ENCODE measurements at regions not wholly inside any gene's neighbourhood (a gene's known extent, or its start where the extent isn't known, plus 50 kb on each side); places are given as distances from the start of the nearest gene placed in this dataset.

DNA sequence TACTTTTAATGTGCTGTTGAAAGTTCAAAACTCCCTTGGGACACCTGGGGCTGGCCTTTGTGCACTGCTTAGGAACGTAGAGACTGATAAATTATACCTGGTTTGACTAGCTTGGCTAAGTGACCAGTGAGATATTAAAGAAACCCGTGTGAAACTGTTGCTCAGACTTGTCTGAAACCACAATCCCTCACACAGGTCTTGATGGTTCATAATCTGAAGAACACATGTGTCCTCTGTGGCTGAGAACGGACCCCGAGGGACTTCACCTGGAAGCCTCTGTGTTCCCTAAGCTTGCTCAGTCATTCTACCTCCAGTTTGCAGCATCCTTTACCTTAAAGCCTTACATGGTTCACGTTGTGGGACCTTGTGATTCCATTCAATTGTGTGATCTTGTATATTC, 218.8 kb downstream of the CBLN2 start:
- Histone ChIP-seq H3K9me3 (no peaks in the 10 kb centered on the region), H3K4me1 (no peaks in the 10 kb centered on the region), H3K36me3 (replicated peaks) (no peaks in the 10 kb centered on the region), H3K27me3 (ENCODE audit: low read depth) (no peaks in the 10 kb centered on the region), H3K4me3 (no peak overlapping the region)
- in situ Hi-C loops (cut with MboI; ENCODE audit: low sequenced_read_pairs) = no loop called here
- DNase-seq (ENCODE audit: low spot score in 2 of 2) = no peak

- H3K27me3 ChIP-seq (ENCODE audit: low read depth) = no peaks in the 10 kb centered on the region
- in situ Hi-C loops (cut with MboI; ENCODE audit: low sequenced_read_pairs) = no loop called here
- no peaks in the 10 kb centered on the region for H3K36me3 ChIP-seq (replicated peaks)
- no peaks in the 10 kb centered on the region for H3K4me1 ChIP-seq
- no peaks in the 10 kb centered on the region for H3K9me3 ChIP-seq
- DNase-seq (ENCODE audit: low spot score in 2 of 2) = no peak
- H3K4me3 ChIP-seq = no peak overlapping the region
Measured at GRCh38 chr18:72324677-72325076, 219.5 kb downstream of the CBLN2 start.

DNA sequence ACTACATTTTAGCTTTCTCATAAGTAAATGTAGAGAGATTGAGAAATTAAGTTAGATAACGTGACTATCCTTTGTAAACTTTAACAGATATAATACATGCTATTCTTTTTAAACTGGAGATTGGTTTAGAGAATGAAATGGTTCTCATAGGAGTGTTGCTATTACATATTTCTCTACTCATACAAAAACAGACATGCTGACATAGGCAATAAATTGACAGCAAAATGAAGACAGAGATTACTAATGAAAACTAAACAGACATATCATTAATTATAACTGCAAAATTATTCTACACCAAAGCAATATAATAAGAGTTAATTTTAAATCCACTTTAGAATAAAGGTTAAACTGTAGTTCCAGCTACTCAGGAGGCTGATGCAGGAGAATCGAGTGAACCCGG, 227.6 kb downstream of the CBLN2 start:
- in situ Hi-C loops (cut with MboI; ENCODE audit: low sequenced_read_pairs) = no loop called here
- Histone ChIP-seq H3K9me3 (no peaks in the 10 kb centered on the region), H3K4me3 (no peak overlapping the region), H3K27me3 (ENCODE audit: low read depth) (no peaks in the 10 kb centered on the region), H3K36me3 (replicated peaks) (no peaks in the 10 kb centered on the region), H3K4me1 (no peaks in the 10 kb centered on the region)
- no peak for DNase-seq (ENCODE audit: low spot score in 2 of 2)

GRCh38 chr18:72283148-72283925, 260.8 kb downstream of the CBLN2 start:
- no peaks in the 10 kb centered on the region for H3K4me1 ChIP-seq
- no peaks in the 10 kb centered on the region for H3K9me3 ChIP-seq
- in situ Hi-C loops (cut with MboI; ENCODE audit: low sequenced_read_pairs) = no loop called here
- H3K4me3 ChIP-seq = no peak overlapping the region
- H3K27me3 ChIP-seq (ENCODE audit: low read depth) = no peaks in the 10 kb centered on the region
- DNase-seq (ENCODE audit: low spot score in 2 of 2) = no peak
- no peaks in the 10 kb centered on the region for H3K36me3 ChIP-seq (replicated peaks)

- no peak for DNase-seq (ENCODE audit: low spot score in 2 of 2)
- no peaks in the 10 kb centered on the region for H3K36me3 ChIP-seq (replicated peaks)
- H3K4me3 ChIP-seq = no peak overlapping the region
- in situ Hi-C loops (cut with MboI; ENCODE audit: low sequenced_read_pairs) = no loop called here
- H3K9me3 ChIP-seq = no peaks in the 10 kb centered on the region
- no peaks in the 10 kb centered on the region for H3K4me1 ChIP-seq
- H3K27me3 ChIP-seq (ENCODE audit: low read depth) = no peaks in the 10 kb centered on the region
Measured at GRCh38 chr18:72273025-72273424, 271.1 kb downstream of the CBLN2 start.

DNA sequence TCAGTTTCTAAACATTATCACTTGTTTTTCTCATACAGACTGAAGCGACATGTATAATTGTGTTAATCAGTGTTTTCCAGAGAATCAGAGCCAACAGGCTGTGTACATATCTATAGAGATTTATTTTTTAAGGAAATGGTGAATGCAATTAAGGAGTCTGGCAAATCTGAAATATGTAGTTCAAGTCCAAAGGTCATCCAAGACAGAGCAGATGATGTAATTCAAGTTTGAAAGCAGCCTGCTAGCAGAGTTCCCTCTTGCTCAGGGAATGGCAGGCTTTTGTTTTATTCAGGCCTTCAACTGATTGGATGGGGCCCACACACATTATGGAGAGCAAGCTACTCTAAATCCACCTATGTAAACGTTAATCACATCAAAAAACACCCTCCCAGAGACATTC, 282.6 kb downstream of the CBLN2 start:
- no peaks in the 10 kb centered on the region for H3K27me3 ChIP-seq (ENCODE audit: low read depth)
- DNase-seq (ENCODE audit: low spot score in 2 of 2) = no peak
- H3K9me3 ChIP-seq = no peaks in the 10 kb centered on the region
- no peaks in the 10 kb centered on the region for H3K36me3 ChIP-seq (replicated peaks)
- H3K4me1 ChIP-seq = no peaks in the 10 kb centered on the region
- H3K4me3 ChIP-seq = no peak overlapping the region
- in situ Hi-C loops (cut with MboI; ENCODE audit: low sequenced_read_pairs) = no loop called here

DNA sequence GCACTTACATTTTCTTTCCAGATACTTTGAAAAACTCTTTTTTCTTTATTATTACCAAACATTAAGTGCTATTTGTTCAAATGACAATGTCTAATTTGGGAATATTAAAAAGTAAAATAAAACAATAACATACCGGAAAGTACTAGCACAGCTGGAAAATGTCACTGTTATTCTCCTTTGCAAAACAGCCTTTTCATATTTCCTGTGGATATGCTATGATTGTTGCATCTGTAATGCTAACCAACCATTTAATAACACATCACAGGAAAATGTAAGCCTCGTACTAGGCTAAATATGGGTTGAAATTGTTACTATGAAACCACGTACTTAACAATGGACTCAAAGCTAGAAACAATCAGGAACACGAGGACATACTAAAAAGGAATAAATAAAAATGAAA, 298.1 kb downstream of the CBLN2 start:
- no peaks in the 10 kb centered on the region for H3K4me1 ChIP-seq
- no peak for DNase-seq (ENCODE audit: low spot score in 2 of 2)
- no peaks in the 10 kb centered on the region for H3K9me3 ChIP-seq
- no peak overlapping the region for H3K4me3 ChIP-seq
- in situ Hi-C loops (cut with MboI; ENCODE audit: low sequenced_read_pairs) = no loop called here
- no peaks in the 10 kb centered on the region for H3K36me3 ChIP-seq (replicated peaks)
- H3K27me3 ChIP-seq (ENCODE audit: low read depth) = no peaks in the 10 kb centered on the region

GRCh38 chr18:72235422-72235821, 308.7 kb downstream of the CBLN2 start:
- no peak overlapping the region for H3K4me3 ChIP-seq
- H3K36me3 ChIP-seq (replicated peaks) = no peaks in the 10 kb centered on the region
- peaks cover 19% of the 10 kb centered on the region for H3K4me1 ChIP-seq
- H3K27me3 ChIP-seq (ENCODE audit: low read depth) = no peaks in the 10 kb centered on the region
- H3K9me3 ChIP-seq = no peaks in the 10 kb centered on the region
- in situ Hi-C loops (cut with MboI; ENCODE audit: low sequenced_read_pairs) = no loop called here
- DNase-seq (ENCODE audit: low spot score in 2 of 2) = peak; percentile 45 to 75

GRCh38 chr18:72233106-72233505, 311.0 kb downstream of the CBLN2 start:
- Histone ChIP-seq H3K4me3 (no peak overlapping the region), H3K27me3 (ENCODE audit: low read depth) (no peaks in the 10 kb centered on the region), H3K9me3 (0 out of 2 replicates have a peak, but pooled peaks cover 2% of the 10 kb centered on the region), H3K4me1 (peaks cover 19% of the 10 kb centered on the region), H3K36me3 (replicated peaks) (no peaks in the 10 kb centered on the region)
- in situ Hi-C loops (cut with MboI; ENCODE audit: low sequenced_read_pairs) = no loop called here
- DNase-seq (ENCODE audit: low spot score in 2 of 2) = peak; percentile 34 to 73

DNA sequence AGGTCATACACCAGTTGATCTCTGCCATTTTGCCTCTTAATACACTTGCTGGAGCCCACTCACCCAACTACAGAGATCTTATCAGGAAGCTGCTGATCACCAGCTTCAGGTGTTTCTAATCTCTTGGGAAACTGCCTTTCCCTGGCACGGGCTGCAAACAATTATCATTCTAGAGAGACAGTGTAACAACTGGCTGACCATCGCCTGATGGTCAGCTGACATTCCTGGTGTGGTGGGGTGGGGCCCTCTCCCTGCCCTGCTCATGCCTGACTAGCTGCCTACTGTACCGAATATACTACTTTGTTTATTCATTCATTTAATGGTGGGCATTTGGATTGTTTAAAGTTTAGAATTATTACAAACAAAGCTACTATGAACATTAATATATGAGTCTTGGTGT, 311.5 kb downstream of the CBLN2 start:
- Histone ChIP-seq H3K9me3 (0 out of 2 replicates have a peak, but pooled peaks cover 2% of the 10 kb centered on the region), H3K4me1 (peaks cover 19% of the 10 kb centered on the region), H3K27me3 (ENCODE audit: low read depth) (no peaks in the 10 kb centered on the region), H3K4me3 (no peak overlapping the region), H3K36me3 (replicated peaks) (no peaks in the 10 kb centered on the region)
- no peak for DNase-seq (ENCODE audit: low spot score in 2 of 2)
- in situ Hi-C loops (cut with MboI; ENCODE audit: low sequenced_read_pairs) = no loop called here

DNA sequence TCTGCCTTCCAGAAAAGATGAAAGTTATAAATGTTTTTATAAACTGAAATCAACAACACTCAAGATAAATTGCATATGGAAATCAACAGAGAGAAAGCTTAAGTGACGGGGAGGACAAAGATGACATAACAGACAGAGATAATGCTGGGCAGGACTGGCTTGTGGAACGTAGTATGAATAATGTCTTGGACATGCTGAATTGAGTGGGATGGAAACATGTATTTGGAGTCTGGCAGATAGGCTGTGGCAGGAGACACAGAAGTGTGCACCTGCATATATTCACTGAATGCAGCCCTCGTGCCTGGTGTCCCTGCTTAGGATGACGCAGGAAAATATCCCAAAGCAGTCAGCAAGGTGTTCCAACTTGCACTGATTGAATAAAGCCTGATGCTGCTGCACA, 318.2 kb downstream of the CBLN2 start:
- no peaks in the 10 kb centered on the region for H3K36me3 ChIP-seq (replicated peaks)
- in situ Hi-C loops (cut with MboI; ENCODE audit: low sequenced_read_pairs) = no loop called here
- no peaks in the 10 kb centered on the region for H3K27me3 ChIP-seq (ENCODE audit: low read depth)
- no peak overlapping the region for H3K4me3 ChIP-seq
- H3K4me1 ChIP-seq = no peaks in the 10 kb centered on the region
- H3K9me3 ChIP-seq = 0 out of 2 replicates have a peak, but pooled peaks cover 2% of the 10 kb centered on the region
- no peak for DNase-seq (ENCODE audit: low spot score in 2 of 2)

GRCh38 chr18:72223733-72224132, 320.4 kb downstream of the CBLN2 start:
- Histone ChIP-seq H3K36me3 (replicated peaks) (no peaks in the 10 kb centered on the region), H3K9me3 (no peaks in the 10 kb centered on the region), H3K4me1 (no peaks in the 10 kb centered on the region), H3K4me3 (no peak overlapping the region), H3K27me3 (ENCODE audit: low read depth) (no peaks in the 10 kb centered on the region)
- in situ Hi-C loops (cut with MboI; ENCODE audit: low sequenced_read_pairs) = no loop called here
- no peak for DNase-seq (ENCODE audit: low spot score in 2 of 2)

GRCh38 chr18:72208920-72209676, 335.0 kb downstream of the CBLN2 start:
- in situ Hi-C loops (cut with MboI; ENCODE audit: low sequenced_read_pairs) = no loop called here
- DNase-seq (ENCODE audit: low spot score in 2 of 2) = no peak
- Histone ChIP-seq H3K27me3 (ENCODE audit: low read depth) (no peaks in the 10 kb centered on the region), H3K36me3 (replicated peaks) (no peaks in the 10 kb centered on the region), H3K4me3 (no peak overlapping the region), H3K9me3 (no peaks in the 10 kb centered on the region), H3K4me1 (no peaks in the 10 kb centered on the region)

DNA sequence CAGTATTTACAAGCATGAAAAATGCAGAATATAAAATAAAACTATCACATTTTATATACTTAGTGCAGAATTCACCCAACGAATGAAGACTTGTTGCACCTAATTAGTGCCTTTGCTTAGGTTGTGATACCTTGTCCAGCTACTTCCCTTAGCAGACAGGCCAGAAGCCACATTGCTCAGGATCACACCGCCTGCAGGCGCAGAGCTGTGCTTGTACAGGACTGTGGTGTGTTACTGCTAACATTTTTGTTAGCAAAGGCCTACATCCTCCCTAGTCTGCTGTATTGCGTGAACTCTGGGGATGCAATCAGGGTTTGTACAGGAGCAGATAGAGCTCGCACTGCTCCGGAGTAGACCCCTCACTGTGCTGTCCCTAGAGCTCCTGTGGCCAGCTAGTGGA, 336.9 kb downstream of the CBLN2 start:
- in situ Hi-C loops (cut with MboI; ENCODE audit: low sequenced_read_pairs) = no loop called here

More for the DNA sequence above, 336.9 kb downstream of the CBLN2 start:
- no peak overlapping the region for H3K4me3 ChIP-seq
- no peaks in the 10 kb centered on the region for H3K4me1 ChIP-seq
- no peak for DNase-seq (ENCODE audit: low spot score in 2 of 2)
- no peaks in the 10 kb centered on the region for H3K27me3 ChIP-seq (ENCODE audit: low read depth)
- no peaks in the 10 kb centered on the region for H3K36me3 ChIP-seq (replicated peaks)
- H3K9me3 ChIP-seq = no peaks in the 10 kb centered on the region
